G401.6 (cell line): ENCODE measurements at regions not wholly inside any gene's neighbourhood (a gene's known extent, or its start where the extent isn't known, plus 50 kb on each side); places are given as distances from the start of the nearest gene placed in this dataset.

Source experiments
- FAIRE-seq: peaks from 2 replicates; lab custom pipeline; 2012; peaks lifted over from hg19 to GRCh38; lab: Jason Lieb, UNC

- no peak for FAIRE-seq
These were observed 939.7 kb downstream of the NSUN3 start for GRCh38 chr3:95002438-95003046.

- no peak for FAIRE-seq
These were observed 965.8 kb downstream of the NSUN3 start for GRCh38 chr3:95028688-95029087.

- FAIRE-seq: no peak
These were observed 966.8 kb downstream of the NSUN3 start for GRCh38 chr3:95029644-95030043.

GRCh38 chr3:95036526-95037021 is 973.7 kb downstream of the NSUN3 start:
- FAIRE-seq: no peak

GRCh38 chr3:95037097-95037496 is 974.2 kb downstream of the NSUN3 start:
- no peak for FAIRE-seq

GRCh38 chr3:95037927-95038326 is 975.1 kb downstream of the NSUN3 start:
- no peak for FAIRE-seq

- FAIRE-seq: no peak
These were observed 981.2 kb downstream of the NSUN3 start for GRCh38 chr3:95044101-95044500.

GRCh38 chr3:95048564-95048963 is 985.7 kb downstream of the NSUN3 start:
- no peak for FAIRE-seq

GRCh38 chr3:95049841-95050240 is 987.0 kb downstream of the NSUN3 start:
- no peak for FAIRE-seq

GRCh38 chr3:95055288-95055687 is 992.4 kb downstream of the NSUN3 start:
- FAIRE-seq: no peak

GRCh38 chr3:95082191-95082590 is 1019.3 kb downstream of the NSUN3 start:
- no peak for FAIRE-seq

- no peak for FAIRE-seq
These were observed 1021.9 kb downstream of the NSUN3 start for GRCh38 chr3:95084738-95085137.

GRCh38 chr3:95088464-95088863 is 1025.6 kb downstream of the NSUN3 start:
- FAIRE-seq: no peak

- no peak for FAIRE-seq
These were observed 1034.6 kb downstream of the NSUN3 start for GRCh38 chr3:95097493-95097892.

GRCh38 chr3:95120921-95121320 is 1058.1 kb downstream of the NSUN3 start:
- no peak for FAIRE-seq

- no peak for FAIRE-seq
These were observed 1060.2 kb downstream of the NSUN3 start for GRCh38 chr3:95123104-95123503.

GRCh38 chr3:95134693-95135413 is 1072.0 kb downstream of the NSUN3 start:
- no peak for FAIRE-seq

GRCh38 chr3:95148107-95148506 is 1085.2 kb downstream of the NSUN3 start:
- no peak for FAIRE-seq

- FAIRE-seq: no peak
These were observed 1088.7 kb downstream of the NSUN3 start for GRCh38 chr3:95151590-95151989.

- FAIRE-seq: no peak
These were observed 1091.9 kb downstream of the NSUN3 start for GRCh38 chr3:95154766-95155165.

GRCh38 chr3:95162794-95163193 is 1099.9 kb downstream of the NSUN3 start:
- FAIRE-seq: no peak

- no peak for FAIRE-seq
These were observed 1104.9 kb downstream of the NSUN3 start for GRCh38 chr3:95167748-95168147.

GRCh38 chr3:95168526-95168925 is 1105.7 kb downstream of the NSUN3 start:
- FAIRE-seq: no peak
